Endothelial cell of umbilical vein (primary cell): ENCODE measurements at regions not wholly inside any gene's neighbourhood (a gene's known extent, or its start where the extent isn't known, plus 50 kb on each side); places are given as distances from the start of the nearest gene placed in this dataset.

Source experiments
- BruUV-seq: library from RNA; stranded (reverse); fragments of 400-500 nt; replicated peaks from 2 replicates; lab custom pipeline; 2021; lab: Mats Ljungman, UMichigan
- CTCF ChIA-PET: fragments of 300-600, 350-600 bp; sonication (Branson Sonifier 250); formaldehyde crosslinking; loops from one replicate; lab custom pipeline; 2021; ENCODE audit warnings: antibody characterized with exemption, inconsistent platforms; lab: Charles Lee
- POLR2A ChIA-PET: fragments of 300-600, 350-600 bp; sonication (Branson Sonifier 250); formaldehyde crosslinking; loops from one replicate; lab custom pipeline; 2021; ENCODE audit warnings: antibody characterized with exemption, inconsistent platforms; lab: Charles Lee
- DNase-seq: peaks from one replicate; pipeline ENCODE4 v3.0.0-alpha.2; 2011; ENCODE audit warnings: low read depth, low spot score
- FAIRE-seq: peaks from 2 replicates; lab custom pipeline; 2011; peaks lifted over from hg19 to GRCh38; lab: Jason Lieb, UNC
- H2AFZ ChIP-seq: 2 replicates; pipeline ENCODE4 v1.6.0; 2012; ENCODE audit warnings: low read depth, low read length, control low read depth, inconsistent platforms
- H3K27ac ChIP-seq: 2 replicates; pipeline ENCODE4 v1.5.1; 2011; ENCODE audit warnings: low read depth, mild to moderate bottlenecking, control low read depth, low read length, moderate library complexity; ENCODE audit not compliant: insufficient read depth
- H3K27me3 ChIP-seq, 2 experiments: 2 replicates each; pipeline versions ENCODE4 v1.6.0 to v1.6.1; 2011; ENCODE audit warnings: low read length in 2 of 2, mixed read lengths in 1 of 2; ENCODE audit not compliant: control insufficient read depth in 2 of 2, insufficient read depth in 2 of 2
- H3K36me3 ChIP-seq, 2 experiments: 2 replicates in 1 of 2; 3 replicates in 1 of 2; pipeline ENCODE4 v1.5.1; 2011; ENCODE audit warnings: low read length in 2 of 2, mild to moderate bottlenecking in 1 of 2, moderate library complexity in 1 of 2; ENCODE audit not compliant: control insufficient read depth in 2 of 2, insufficient read depth in 2 of 2; ENCODE audit errors: extremely low read depth in 1 of 2
- H3K4me1 ChIP-seq: 3 replicates; pipeline ENCODE4 v1.5.1; 2011; ENCODE audit warnings: mild to moderate bottlenecking, low read length; ENCODE audit not compliant: control insufficient read depth, insufficient read depth; ENCODE audit errors: extremely low read depth
- H3K4me2 ChIP-seq: 2 replicates; pipeline ENCODE4 v1.6.1; 2011; ENCODE audit warnings: low read length, control low read depth, mixed read lengths; ENCODE audit not compliant: insufficient read depth
- H3K4me3 ChIP-seq, 3 experiments: fragments of 200-600 bp in 1 of 3; sonication (generic), shearing (Covaris generic) in 1 of 3; replicated peaks in 1 of 3; 2 replicates each; pipeline ENCODE4 v1.5.1; 2011 to 2016; ENCODE audit warnings: control low read depth in 3 of 3, low read length in 3 of 3, mild to moderate bottlenecking in 2 of 3, inconsistent platforms in 1 of 3, low read depth in 1 of 3, moderate library complexity in 1 of 3; ENCODE audit not compliant: insufficient read depth in 1 of 3
- H3K79me2 ChIP-seq: 2 replicates; pipeline ENCODE4 v1.6.0; 2012; ENCODE audit warnings: low read length, inconsistent platforms; ENCODE audit not compliant: control insufficient read depth, insufficient read depth
- H3K9ac ChIP-seq: replicated peaks from 2 replicates; pipeline ENCODE3; 2011; ENCODE audit warnings: low read length, control low read depth; ENCODE audit not compliant: insufficient read depth; ENCODE audit errors: extremely low read depth
- H3K9me1 ChIP-seq: replicated peaks from 3 replicates; pipeline ENCODE4 v1.6.0; 2011; ENCODE audit warnings: mild to moderate bottlenecking, low read length; ENCODE audit not compliant: control insufficient read depth, insufficient read depth; ENCODE audit errors: extremely low read depth
- H3K9me3 ChIP-seq: replicated peaks from 2 replicates; pipeline ENCODE4 v1.5.1; 2012; ENCODE audit warnings: low read length, inconsistent platforms; ENCODE audit not compliant: control insufficient read depth, insufficient read depth
- H4K20me1 ChIP-seq: replicated peaks from 2 replicates; pipeline ENCODE3; 2011; ENCODE audit warnings: mild to moderate bottlenecking, low read length; ENCODE audit not compliant: control insufficient read depth, insufficient read depth; ENCODE audit errors: extremely low read depth
- CTCF ChIP-seq, 2 donors: IDR thresholded peaks; 1 replicate in 1 of 2; 2 replicates in 1 of 2; pipeline ENCODE4 v1.5.1; 2011; ENCODE audit warnings: low read length in 2 of 2, mild to moderate bottlenecking in 2 of 2, moderate library complexity in 2 of 2, control low read depth in 1 of 2, inconsistent platforms in 1 of 2, low read depth in 1 of 2; ENCODE audit not compliant: insufficient read depth in 1 of 2; ENCODE audit errors: extremely low read depth in 1 of 2
- EZH2 ChIP-seq: IDR thresholded peaks from 2 replicates; pipeline ENCODE4 v1.6.1; 2012; ENCODE audit warnings: borderline replicate concordance, low read depth, mild to moderate bottlenecking, moderate library complexity, low read length, inconsistent platforms; ENCODE audit not compliant: severe bottlenecking
- FOS ChIP-seq: IDR thresholded peaks from 2 replicates; pipeline ENCODE4 v1.6.1; 2011; ENCODE audit warnings: mild to moderate bottlenecking, low read length, moderate library complexity, borderline replicate concordance; ENCODE audit not compliant: insufficient read depth
- GATA2 ChIP-seq: IDR thresholded peaks from 2 replicates; pipeline ENCODE4 v1.7.0; 2011; ENCODE audit warnings: low read depth, mild to moderate bottlenecking, moderate library complexity, mixed read lengths, low read length; ENCODE audit not compliant: insufficient read length, insufficient read depth
- JUN ChIP-seq: IDR thresholded peaks from 2 replicates; pipeline ENCODE4 v1.6.1; 2011; ENCODE audit warnings: borderline replicate concordance, low read depth; ENCODE audit not compliant: insufficient read length, insufficient read depth
- MAX ChIP-seq: IDR thresholded peaks from 2 replicates; pipeline ENCODE4 v1.6.1; 2011; ENCODE audit not compliant: insufficient read depth, insufficient read length
- MYC ChIP-seq: IDR thresholded peaks from one replicate; pipeline ENCODE4 v1.6.1; 2011; ENCODE audit warnings: mild to moderate bottlenecking, low read depth, low read length
- POLR2A ChIP-seq: IDR thresholded peaks from 2 replicates; pipeline ENCODE4 v1.6.1; 2012; ENCODE audit warnings: low read depth, mild to moderate bottlenecking, control low read depth, low read length
- POLR2AphosphoS5 ChIP-seq: IDR thresholded peaks from 2 replicates; pipeline ENCODE4 v1.6.1; 2012; ENCODE audit warnings: low read depth, mild to moderate bottlenecking, control low read depth, low read length, moderate library complexity; ENCODE audit not compliant: insufficient read depth
- dilution Hi-C: fragments of 300-500 bp; cut with MboI; formaldehyde crosslinking; loops from one replicate; pipeline ENCODE4 v1.15.0; 2019; ENCODE audit warnings: low sequenced_read_pairs; ENCODE audit not compliant: extremely low pct_ligation_motif_present
- intact Hi-C: fragments of 100-400 bp; cut with micrococcal nuclease; formaldehyde crosslinking; loops from one replicate; pipeline ENCODE4 v1.10.0; 2022

- intact Hi-C loops (no loop called here), dilution Hi-C loops (no loop called here)
- H3K27me3 ChIP-seq: peaks cover 44 to 61% of the 10 kb centered on the region in 2 experiments
- peaks cover 6% of the 10 kb centered on the region for H3K4me1 ChIP-seq
- H3K9ac ChIP-seq: no peak overlapping the region
- H3K79me2 ChIP-seq: no peaks in the 10 kb centered on the region
- H3K27ac ChIP-seq: no peak overlapping the region
- DNase-seq (no peak), FAIRE-seq (no peak)
- H3K9me1 ChIP-seq: no peaks in the 10 kb centered on the region
- peaks cover 2% of the 10 kb centered on the region for H4K20me1 ChIP-seq
- no peak overlapping the region for H3K4me3 ChIP-seq
- no peaks in the 10 kb centered on the region for H3K9me3 ChIP-seq
- CTCF ChIA-PET: interaction anchor here (4.3 to 8.0 kb wide), 2 partner anchors 178 to 633 kb away, joined by 64 to 162 read pairs; no protein-coding TSS in a partner anchor
- no peak for TF ChIP-seq MYC
- no peak for TF ChIP-seq EZH2
- TF ChIP-seq CTCF (IDR thresholded peaks at IDR 0.05; ENCODE audit: extremely low read depth in 1 of 2, insufficient read depth in 1 of 2, low read depth in 1 of 2, low read length in 2 of 2): no peak
- TF ChIP-seq POLR2A: no peak
- TF ChIP-seq JUN: no peak
- TF ChIP-seq FOS: no peak
- TF ChIP-seq POLR2AphosphoS5: no peak
- TF ChIP-seq MAX: no peak
- TF ChIP-seq GATA2: no peak
- H3K36me3 ChIP-seq: no peaks in the 10 kb centered on the region
- no peak overlapping the region for H3K4me2 ChIP-seq
- BruUV-seq: no TSS peak
- H2AFZ ChIP-seq: no peak overlapping the region
- POLR2A ChIA-PET: no interaction called here
These were observed 136.6 kb downstream of the INSIG2 start for GRCh38 chr2:118224895-118225311.
